ENCODE measurements at regions not wholly inside any gene's neighbourhood (a gene's known extent, or its start where the extent isn't known, plus 50 kb on each side); places are given as distances from the start of the nearest gene placed in this dataset.
A peak's percentile ranks its signal among the peaks of the same experiment; 100 is the strongest.

DNA sequence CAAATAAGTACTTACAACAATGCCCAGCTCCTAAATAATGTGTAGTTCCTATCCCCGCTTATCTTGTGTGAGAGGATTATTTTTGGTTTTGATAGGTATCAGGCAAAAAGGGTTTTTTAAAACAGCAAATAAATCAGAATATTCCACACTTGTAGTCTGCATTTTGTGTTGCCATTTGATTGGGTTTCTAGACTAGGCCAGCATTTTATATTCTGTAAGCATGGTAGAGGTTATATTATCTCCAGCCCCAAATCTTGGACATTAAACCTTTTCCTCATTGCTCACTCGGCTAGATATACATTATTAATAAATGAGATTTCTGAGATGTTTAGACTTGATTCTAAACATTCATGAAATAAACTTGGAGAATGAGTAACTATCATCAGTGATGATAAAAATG lies 165.7 kb upstream of the C1orf21 start:
- DNase-seq: no peak

DNA sequence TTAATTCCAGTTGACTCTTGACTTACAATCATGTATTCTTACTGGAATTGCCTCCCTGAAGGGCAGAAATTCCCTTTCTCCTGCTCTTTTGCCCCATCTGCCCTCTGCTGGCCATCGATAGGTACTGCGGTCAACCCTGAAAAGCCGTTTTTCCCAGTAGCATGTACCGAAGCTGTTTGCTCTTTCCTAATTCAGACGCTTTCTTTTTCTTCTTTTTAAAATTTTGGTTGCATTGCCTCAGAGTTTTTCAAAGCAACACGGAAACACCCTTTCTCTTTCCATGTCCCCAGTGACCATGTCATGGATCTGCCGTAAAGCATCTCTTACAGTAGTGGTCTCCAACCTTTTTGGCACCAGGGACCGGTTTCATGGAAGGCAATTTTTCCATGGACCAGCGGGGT lies 164.2 kb upstream of the C1orf21 start:
- DNase-seq: peak; percentile 86

DNA sequence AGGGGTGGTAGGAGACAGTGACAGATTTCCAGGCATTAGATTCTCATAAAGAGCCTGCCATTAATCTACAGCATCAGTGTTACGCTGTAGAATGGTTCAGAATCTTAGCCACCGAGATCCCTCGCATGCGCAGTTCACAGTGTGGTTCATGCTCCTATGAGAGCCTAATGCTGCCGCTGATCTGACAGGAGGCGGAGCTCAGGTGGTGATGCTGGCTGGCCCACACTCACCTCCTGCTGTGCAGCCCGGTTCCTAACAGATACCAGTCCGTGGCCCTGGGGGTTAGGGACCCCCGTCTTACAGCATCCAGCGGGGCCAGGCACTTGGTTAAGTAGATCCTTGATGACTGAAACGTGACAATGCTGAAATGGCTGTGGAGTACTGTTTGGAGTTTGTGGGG lies 163.6 kb upstream of the C1orf21 start:
- peak; percentile 88 for DNase-seq

DNA sequence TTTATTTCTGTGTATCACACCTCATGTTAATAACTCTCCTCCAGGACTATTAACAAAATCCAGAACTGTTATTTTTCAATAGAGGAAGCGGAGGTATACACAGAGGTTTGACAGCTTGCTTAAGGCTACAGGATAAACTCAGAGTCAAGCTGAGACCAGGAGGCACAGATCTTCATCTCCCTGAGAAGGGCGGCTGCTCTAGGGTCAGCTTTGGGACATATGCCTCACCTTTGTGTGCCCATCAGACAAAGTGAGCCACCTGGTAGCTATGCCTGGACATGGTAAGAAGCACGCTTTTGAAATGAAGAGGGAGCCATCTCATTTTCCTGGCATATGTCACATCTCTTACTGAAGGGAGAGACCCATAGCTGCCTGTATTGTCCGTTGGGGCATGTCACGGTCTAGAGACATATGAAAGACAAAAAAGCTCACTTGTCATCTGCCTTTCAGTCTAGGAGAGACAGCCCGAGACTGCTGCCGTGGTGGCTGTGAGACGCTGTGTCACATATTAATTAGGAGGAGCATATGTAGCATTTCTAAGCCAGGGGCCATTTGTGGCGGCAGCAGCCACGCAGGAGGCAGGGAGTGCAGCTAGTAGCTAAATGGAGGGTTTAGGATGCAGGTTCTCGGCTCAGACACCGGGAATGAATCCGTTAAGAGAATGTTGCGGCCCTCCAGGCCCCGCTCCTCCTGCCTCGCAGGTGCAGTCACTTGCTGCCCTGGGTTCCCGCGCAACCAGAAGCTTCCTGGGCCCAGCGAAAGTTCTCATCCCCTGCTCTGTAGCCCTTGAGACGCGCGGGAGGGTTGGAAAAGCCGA lies 161.3 kb upstream of the C1orf21 start:
- no peak for DNase-seq

DNA sequence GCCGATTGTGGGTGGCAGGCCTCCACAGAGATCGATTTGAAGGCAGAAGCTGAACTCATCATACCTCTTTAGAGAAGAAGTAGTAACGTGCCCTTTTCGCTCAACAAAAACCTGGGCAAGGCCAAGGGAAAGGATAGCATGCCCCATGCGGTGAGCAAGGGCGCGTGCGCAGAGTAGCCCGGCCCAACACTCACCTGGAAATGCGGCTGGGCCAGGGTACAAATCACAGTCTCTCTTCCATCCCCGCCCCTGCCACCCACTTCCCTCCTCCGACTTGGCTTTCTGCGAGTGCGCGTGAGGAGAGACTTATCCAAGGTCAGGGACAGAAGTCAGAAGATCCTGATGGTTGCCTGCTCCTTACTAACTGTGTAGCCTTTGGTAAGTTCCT lies 160.7 kb upstream of the C1orf21 start:
- no peak for DNase-seq

DNA sequence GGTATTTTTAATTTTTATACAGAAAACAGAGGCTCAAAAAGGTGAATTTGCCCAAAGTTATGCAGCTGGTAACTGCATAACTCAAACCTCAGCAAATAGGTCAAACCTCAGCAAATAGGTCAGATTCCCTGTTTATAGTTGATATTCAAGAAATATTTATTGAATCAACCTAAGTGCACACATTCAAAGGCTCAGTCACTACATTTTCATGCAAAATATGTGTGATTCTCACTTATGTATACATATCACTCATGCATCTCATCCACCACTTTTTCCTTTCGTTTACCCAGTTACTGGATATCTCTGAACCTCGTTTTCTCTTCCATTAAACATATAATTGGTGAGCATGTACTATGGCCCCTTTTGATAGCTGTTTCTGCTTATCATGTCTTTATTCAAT lies 158.3 kb upstream of the C1orf21 start:
- peak; percentile 14 for DNase-seq

DNA sequence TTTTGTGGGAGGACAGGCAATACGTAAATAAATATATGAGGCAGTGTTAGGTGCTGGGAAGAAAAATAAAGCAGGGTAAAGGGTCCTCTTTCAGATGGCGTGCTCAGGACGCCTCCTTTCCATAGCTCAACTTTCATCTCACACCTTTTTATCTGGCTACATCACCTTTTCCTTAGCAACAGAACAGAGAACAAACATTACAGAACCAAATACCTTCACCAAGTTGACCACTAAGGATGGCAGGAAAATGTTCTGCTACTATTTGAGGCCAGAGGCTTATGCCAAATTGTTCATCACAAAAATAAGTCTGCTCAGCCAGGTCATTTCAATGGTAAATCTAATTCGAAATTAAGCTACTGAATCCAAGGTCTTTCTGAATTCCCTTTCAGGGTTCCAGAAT lies 149.2 kb upstream of the C1orf21 start:
- DNase-seq: no peak

DNA sequence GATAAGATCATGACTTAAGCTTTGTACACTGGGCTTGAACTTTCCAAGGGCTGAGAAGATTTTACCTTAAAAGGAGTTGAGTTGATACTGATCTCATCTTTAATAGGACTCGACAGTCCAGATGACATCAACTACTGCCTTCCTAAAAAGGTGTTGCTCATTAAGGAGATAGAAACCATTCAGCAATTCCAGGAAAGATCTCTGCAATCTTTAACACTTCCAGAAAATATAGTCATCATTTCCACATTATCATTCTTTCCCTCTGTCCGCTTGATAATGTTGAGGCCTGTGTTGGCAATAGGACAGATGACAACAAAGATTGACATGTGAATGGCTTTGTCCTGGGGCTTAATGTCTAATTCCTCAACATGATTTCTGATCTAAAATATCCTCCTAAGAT lies 145.4 kb upstream of the C1orf21 start:
- DNase-seq: no peak

DNA sequence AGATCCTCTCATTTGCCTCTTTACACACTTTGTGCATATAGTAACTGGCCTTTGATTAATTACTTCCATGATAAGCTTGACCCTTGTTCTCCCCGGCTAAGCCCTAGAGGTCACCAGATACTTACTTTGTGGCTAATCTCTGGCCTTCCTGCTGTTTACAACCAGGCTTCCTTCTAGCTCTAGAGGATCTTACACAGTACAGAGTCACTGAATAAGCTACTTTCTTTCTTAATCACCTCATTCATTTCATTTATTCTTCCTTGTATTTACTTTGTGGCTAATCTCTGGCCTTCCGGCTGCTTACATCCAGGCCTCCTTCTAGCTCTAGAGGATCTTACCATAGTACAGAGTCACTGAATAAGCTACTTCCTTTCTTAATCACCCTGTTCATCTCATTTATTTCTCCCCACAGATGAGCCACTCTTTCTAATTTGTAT lies 144.3 kb upstream of the C1orf21 start:
- DNase-seq: peak; percentile 33

DNA sequence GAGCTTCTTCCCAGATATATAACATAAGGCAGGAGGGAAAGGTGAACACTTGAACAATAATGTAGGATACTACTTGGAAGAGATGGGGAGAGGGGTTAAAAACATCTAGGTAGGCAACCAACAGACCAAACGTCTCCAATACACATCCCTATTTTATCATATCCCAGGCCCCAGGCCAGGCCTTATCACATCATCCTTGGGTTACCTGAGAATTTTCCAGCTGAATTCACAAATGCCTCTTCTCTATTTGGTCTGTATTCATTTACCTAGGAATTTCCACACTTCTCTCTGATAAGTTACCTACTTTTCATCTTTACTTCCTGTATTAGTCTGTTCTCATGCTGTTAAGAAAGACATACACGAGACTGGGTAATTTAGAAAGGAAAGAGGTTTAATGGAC lies 141.9 kb upstream of the C1orf21 start:
- no peak for DNase-seq

DNA sequence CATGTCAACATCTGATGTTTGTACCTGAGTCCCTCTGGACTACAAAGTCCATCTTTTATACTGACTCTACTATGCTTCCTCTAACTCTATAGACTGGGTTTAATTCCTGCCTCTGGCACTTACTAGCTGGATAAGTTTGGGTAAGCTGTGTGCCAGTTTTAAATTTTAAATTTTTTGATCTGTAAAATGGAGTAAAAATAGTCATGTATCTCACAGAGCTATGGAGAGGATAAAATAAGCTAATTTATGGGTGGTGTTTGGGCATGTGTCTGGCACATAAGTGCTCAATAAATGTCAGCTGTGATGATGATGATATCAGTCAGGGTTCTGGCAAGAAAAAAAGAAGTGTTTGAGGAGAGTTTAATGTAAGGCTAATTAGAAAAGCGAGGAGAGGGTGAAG lies 139.2 kb upstream of the C1orf21 start:
- no peak for DNase-seq

DNA sequence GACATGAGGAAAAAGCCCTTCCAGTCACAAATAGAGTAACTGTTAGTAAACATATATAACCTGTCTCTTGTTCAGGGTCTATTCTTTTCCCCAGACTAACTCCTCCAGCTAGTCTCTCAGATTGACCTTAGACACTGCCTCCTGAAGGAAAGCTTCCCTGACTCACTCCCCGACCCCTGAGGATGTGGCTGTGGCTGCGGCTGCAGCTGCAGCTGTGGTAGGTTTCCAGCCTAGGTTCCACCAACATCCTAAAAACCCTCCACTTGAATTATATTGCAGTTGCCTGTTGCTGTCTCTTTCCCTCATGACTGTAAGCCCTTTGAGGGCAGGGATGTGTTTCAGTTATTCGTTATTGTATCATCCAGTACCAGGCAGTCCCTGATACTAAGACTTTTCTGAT lies 132.9 kb upstream of the C1orf21 start:
- DNase-seq: no peak

DNA sequence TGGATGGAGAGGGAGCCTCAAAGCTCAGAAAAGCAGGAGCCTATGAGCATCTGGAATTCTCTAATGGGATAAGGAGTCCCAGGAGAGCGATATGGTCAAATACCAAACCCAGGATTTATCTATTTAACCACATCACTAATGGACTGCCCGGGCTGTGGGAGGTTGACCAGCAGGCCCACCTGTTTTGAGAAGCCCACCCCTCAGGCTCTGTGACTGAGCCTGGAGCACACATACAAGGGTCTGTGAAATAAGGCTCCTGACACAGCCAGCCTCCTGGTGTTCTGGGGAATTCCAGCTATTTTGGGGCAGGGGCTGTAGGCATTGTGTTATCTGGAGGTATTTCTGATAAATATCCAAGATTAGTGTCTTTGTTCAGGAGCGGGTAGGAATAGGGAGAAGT lies 132.0 kb upstream of the C1orf21 start:
- no peak for DNase-seq

DNA sequence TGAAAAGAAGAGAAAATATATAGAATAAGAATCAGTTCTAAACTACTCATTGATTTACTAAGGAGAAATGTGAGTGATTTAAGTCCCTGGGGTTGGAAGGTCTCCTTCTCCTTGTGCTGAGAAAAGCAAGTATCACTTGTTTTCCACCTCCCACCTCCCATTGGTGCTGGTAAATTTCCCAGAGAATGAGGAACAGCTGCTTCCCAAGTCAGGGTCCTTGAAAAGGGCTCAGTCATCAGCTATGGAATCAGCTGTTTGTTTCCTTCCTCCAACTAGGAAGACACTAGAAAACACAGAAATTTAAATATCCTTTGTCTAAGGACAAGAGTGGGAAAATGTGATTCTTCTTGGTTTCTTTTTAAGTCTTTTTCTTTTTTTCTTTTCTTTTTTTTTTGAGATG lies 131.3 kb upstream of the C1orf21 start:
- DNase-seq: no peak

DNA sequence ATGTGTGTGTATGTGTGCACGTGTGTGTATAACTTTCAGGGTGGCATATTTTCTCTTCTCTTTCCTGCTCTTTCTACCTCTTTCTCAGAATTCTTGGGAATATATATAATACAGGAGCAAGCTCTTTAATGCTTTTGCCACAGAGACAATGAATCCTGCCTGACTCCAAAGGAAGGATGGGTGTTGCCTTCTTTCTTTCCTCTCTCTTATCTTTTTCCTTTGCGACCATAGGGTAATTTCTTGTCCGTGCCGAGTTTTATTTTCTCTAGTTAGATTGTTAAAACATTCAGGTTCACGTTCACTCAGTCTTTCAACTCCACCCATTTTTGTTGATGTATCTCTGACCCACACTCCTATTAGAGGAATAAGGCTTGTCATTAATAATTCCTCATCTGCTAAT lies 129.0 kb upstream of the C1orf21 start:
- DNase-seq: no peak

DNA sequence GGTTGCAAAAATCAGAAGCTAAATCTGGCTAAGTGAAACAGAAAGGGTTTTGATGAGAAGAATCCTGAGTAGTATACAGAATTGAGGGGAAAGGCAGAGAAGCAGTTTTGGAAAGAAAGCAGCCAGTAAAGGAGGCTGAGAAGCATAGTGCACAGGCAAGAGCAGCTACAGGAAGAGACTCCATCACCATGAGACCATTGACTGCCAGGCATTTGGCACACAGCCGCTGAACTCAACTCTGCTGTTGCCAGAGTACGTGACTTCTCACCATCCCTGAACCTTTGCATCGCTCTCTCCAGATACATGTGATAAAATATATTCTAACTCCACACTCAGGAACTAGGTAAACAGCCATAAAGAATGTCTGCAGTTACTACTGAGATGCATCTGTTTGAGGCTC lies 128.3 kb upstream of the C1orf21 start:
- no peak for DNase-seq

DNA sequence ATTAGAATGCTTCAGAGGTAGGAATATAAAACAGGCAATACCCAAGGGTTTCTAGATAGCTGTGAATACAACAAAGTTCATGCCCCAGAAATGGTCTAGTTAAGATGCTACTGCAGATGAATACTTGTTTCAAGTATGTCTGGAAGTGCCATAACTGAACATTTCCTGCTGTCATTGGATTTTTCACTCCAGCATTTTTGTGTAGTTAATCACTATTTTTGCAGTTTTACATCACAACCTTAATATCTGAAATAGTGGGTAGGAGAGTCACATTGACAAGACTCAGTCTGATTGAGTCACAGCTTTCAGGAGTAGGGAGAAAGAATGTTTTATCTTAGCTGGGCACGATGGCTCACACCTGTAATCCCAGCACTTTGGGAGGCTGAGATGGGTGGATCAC lies 126.4 kb upstream of the C1orf21 start:
- DNase-seq: no peak

DNA sequence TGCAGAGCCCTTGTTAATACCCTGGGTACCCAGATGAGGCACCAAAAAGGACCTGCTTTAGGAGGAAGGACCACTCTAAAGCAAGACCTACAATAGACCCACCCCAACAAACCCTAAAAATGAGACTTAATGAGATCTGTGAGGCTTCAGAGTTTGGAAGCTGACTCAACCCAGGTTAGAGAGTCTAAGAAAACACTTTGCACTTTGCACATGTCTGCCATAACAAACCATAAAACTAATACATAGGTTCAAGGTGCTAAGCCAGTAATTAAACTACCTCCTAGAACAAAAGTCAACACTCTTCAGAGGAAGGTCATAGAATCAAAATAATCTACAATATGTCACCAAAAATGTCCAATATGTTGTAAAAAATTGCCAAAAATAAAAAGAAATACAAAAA lies 124.7 kb upstream of the C1orf21 start:
- no peak for DNase-seq

DNA sequence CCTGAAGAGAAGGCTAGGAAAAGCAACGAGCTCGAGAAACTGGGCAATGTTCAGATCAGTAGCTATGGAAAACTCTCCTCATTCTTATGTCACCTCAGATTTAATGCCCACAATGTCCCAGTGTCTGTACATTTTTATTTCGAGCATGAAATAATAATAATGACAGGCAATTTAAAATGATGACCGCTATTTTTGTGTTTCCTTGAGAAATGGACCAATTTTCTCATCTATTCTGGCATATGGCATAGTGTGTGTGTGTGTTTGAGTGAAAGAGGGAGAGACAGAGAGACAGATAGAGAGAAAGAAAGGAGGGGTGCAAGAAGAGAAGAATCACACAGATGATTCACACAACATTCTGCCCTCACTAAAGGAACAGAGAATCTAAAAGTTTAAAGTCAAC lies 119.1 kb upstream of the C1orf21 start:
- no peak for DNase-seq

DNA sequence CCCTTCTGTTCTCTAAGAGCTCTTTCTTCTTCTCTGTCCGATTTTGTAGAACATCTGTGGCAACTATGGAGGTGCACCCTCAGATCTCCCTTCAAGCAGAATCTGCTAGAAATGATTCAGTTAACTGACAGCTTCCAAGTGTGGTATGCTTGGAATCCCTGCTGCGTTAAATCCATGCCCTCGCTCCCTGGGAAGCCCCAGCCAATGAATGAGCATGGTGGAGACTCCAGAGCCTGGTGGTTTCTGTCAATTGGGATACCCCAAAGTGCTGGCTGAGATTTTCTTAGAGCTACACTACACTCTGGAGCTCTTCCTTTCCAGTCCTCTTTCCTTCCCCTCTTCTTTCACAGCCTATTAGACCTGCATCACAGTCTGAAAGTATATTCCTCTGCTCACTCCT lies 116.3 kb upstream of the C1orf21 start:
- DNase-seq: no peak

DNA sequence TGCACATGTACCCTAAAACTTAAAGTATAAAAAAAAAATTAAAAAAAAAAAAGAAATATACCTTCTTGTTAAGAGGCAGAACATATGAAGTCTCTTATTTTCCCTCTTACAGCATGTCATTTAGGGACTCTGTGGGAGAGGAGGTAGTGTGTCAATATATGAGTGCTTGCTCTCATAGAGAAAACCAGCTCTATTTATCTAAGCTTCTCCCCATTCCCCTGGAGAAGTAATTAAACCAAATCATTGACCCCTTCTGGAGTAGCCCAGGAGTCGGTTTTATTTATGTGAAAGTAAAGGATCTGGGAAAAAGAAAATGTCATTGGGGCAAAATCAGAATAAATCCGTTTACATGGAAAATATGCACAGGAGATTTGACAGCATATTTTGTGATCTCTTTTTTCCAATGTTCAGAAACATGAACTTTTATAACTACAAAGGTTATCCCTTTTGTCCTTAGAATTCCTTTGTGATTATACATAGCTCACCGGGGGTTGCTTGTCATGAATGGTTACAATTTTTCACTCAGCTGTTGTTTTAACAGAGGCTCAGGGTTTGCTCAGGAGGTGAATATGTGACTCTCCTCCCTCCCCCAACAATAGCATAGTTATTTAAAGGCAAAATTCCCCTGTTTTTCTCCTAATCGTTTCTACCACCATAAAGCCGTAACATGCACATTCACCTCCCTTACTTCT lies 114.5 kb upstream of the C1orf21 start:
- DNase-seq: no peak

DNA sequence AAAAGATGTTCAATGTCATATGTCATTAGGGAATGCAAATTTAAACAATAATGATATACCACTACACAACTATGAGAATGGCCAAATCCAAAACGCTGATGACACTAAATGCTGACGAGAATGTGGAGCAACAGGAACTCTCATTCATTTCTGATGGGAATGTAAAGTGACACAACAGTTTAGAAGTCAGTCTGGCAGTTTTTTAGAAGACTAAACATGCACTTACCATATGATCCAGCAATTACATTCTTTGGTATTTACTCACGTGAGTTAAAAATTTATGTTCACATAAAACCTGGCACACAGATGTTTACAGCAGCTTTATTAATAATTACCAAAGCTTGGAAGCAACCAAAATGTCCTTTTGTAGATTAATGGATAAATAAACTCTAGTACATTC lies 110.4 kb upstream of the C1orf21 start:
- no peak for DNase-seq

DNA sequence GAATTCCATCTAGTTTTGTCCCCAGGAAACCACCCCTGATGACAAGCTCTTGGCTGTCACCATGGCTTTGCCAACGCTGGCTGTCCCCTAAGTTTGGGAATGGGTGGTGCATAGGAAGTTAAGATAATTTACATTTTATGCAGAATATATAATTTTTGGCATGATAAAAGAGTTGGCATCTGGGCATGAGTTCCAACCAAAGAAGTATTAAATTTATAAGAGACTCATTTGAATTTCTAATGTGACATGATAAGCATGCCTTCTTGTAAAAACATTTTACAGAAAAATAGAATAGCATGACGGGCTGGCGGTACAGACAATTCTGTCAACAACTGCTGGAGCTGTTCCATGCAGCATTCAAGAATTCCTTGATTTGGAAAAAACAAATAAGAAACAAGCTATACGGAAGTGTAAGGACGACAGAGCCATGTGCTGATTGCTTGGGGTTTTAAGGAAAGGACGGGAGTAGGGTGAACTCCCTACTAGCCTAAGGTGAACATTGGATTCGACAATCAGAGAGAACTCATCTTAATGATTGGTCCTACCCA lies 106.8 kb upstream of the C1orf21 start:
- no peak for DNase-seq

DNA sequence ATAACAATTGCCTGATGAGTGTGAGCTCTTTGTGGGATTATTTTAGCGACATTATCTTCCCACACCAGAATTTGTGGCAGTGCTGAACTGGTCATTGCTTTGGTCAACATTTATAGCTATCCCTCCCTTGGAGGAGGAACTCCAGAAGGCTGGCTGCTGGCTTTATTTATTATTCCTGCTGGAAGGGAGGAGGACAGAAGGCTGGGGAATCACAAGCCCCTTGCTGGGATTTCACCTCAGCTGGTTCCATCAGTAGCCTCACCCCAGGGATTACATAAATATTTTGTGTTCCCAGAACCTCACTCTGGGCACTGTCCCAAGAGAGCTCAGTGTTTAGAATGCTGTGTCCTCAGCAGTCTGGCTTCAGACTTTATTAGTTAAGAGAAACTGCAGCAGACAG lies 102.8 kb upstream of the C1orf21 start:
- no peak for DNase-seq

DNA sequence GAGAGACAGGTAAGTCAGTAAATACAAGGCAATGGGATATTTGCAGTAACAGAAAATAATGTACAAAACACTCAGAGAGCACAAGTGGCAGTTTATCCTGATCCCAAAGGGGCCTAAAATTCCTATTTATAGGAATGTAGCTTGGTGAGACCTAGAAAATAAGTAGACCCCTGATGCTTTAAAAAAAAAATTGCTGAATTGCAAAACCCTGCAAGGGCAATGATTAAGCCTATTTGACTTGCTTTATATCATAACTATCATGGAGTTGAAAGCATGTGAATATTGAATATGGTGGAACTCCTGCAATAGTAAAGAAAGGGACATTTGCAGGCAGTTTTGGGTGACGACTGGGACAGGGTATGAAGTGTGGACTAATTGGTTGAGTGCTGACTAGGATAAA lies 101.9 kb upstream of the C1orf21 start:
- DNase-seq: no peak
